ENCODE measurements at regions not wholly inside any gene's neighbourhood (a gene's known extent, or its start where the extent isn't known, plus 50 kb on each side); places are given as distances from the start of the nearest gene placed in this dataset.
A peak's percentile ranks its signal among the peaks of the same experiment; 100 is the strongest.
"Not testable (repeated sequence)": the region's sequence is repeated elsewhere in the genome, so short reads cannot be mapped to it uniquely, and the experiment has no call there.

- no peak for DNase-seq (ENCODE audit: low read depth)
Observed at GRCh38 chr5:10921160-10921559, 160.1 kb upstream of the DAP start.

DNA sequence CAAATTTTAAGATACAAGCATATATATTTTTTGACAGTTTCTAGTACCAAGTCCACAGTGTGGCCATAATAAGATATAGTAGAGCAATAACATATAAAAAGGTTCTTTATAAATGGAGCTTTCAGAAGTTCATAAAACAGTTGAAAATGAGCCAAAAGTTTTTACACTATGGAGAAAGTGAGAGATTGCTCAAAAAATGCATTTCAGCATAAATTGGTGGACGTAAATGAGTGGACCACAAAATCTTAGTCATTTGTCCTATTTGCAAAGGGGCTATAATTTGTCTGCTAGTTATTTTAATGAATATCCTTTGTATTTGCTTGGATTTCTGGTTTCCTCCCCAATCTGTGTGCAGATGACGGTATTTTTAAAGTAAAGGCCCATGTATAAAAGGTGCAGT lies 159.4 kb upstream of the DAP start:
- no peak for DNase-seq (ENCODE audit: low read depth)

DNA sequence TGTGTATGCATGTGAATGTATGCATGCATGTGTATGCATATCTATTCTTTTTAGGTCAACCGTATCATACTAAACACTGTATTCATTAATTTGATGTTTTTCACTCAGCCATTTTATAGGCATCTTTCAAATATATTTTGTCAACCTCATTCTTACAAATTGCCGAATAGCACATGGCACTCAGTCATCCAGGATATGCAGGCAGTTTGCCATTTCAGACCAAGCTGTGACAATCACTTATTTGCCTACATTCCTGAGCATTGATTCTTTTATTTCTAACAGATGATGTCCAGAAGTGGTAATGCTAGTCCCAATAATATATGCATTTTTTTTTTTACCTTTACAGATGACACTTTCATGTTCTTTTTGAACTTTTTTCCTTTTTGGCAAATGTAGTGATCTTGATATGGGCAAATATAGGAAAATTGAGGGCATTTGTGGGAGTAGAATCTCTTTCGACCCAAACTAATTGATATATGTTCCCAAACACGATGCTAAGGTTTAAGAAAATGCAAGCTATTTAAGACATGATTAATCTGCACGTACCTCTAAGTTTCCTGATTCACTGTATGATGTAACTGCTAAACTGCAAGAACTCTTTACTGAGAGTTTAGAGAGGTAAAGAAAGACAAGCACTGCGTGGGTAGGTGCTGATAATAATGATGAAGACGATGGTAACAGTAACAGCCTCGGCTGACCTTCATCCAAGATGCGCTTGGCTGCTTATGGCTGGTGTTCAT lies 153.9 kb upstream of the DAP start:
- DNase-seq (ENCODE audit: low read depth) = peak; percentile 74

GRCh38 chr5:10913841-10914240 lies 152.8 kb upstream of the DAP start:
- DNase-seq (ENCODE audit: low read depth) = peak; percentile 99

GRCh38 chr5:10913181-10913810 lies 152.3 kb upstream of the DAP start:
- DNase-seq (ENCODE audit: low read depth) = no peak

DNA sequence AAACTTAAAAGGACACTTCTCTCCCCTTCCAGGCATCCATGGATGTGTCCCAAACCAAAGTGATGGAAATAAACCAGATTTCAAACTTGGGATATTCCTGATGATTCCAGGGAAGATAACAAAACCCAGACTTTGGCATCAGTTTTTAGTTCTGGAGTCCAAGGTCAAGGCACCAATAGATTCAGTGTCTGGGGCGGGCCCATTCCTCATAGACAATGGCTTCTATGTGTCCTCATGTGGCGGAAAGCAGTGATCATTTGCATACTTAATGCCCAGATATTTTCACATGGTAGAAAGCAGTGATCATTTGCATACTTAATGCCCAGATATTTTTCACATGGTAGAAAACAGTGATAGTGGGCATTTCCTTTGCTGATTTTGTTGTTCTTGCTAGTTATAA lies 151.4 kb upstream of the DAP start:
- DNase-seq (ENCODE audit: low read depth) = no peak

DNA sequence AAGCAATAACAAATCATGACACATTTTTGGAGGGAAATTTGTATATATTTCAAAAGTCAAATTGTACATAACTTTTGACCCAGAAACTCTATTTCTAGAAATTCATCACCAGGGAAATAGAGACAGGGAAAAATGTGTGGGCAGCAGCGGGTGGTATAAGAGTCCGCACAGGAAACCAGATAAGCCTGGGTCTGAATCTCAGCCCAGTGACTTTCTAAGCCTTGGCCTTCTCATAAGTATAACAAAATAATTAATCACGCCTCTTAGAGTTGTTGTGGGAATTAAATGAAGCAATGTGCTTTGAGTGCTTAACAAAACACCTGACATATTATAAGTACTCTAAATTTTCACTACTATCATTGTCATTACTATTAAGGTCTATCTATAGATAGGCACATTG lies 149.2 kb upstream of the DAP start:
- no peak for DNase-seq (ENCODE audit: low read depth)

DNA sequence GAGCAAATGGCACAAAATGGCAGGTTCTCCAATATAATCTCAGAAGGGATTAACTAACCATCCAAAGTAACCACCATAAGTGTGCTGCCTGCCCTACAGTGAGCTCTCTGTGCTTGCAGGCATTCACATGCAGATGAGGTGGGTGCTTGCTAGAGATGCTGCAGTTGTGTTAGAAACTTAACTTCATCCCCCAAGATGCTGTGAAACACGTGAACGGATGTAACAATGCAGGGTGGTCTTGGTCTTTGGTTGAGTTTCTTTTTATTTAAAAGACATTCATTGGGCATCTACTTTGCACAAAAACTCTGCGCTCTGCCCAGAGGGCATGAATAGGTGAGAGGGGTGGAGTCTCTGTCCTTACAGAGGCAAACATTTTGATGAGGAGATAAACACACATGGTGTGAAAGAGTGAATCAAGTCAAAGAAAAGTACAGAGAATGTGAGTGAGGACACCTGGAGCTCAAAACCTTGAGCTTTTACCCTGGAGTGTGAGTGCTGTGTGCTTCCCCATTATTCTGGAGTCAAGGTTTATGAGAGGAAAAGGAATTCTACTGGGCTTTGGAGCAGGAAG lies 143.9 kb upstream of the DAP start:
- no peak for DNase-seq (ENCODE audit: low read depth)

- no peak for DNase-seq (ENCODE audit: low read depth)
Observed at GRCh38 chr5:10903786-10904560, 142.9 kb upstream of the DAP start.

GRCh38 chr5:10902145-10902544 lies 141.1 kb upstream of the DAP start:
- DNase-seq (ENCODE audit: low read depth) = peak; percentile 59

GRCh38 chr5:10898514-10898913 lies 137.5 kb upstream of the DAP start:
- no peak for DNase-seq (ENCODE audit: low read depth)

DNA sequence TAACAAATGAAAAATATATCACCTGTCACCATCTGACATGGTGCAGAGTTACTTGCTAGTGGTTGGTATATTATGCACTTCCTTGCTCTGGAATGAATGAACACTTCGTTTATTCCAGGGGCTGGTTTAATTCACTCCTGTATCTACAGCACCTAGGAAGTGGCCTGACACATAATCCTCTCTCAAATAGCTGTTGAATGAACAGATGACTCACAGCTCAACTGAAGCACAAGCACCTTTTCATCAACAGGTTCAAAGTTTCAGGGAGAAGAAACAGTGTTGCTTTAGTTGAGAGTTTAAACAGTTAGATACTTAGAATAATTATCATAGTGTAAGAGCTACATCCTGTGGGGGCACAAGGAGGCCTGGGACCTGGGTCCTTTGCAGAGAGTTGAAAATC lies 135.0 kb upstream of the DAP start:
- DNase-seq (ENCODE audit: low read depth) = no peak

- DNase-seq (ENCODE audit: low read depth) = no peak
Observed at GRCh38 chr5:10894445-10895054, 133.5 kb upstream of the DAP start.

DNA sequence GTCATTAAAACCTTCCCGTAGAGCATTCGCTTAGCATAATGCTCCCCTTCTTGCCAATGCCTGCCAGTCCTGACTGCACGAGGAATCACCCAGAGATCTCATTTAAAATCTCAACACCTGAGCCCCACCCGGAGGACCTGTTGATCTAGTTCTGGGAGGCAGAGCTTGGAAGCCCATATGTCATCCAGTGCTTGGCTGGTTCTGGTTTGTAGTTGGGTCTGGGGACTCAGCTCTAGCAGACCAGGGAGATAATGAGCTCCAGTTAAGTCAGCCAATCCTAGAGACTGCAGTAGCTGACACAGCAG lies 131.8 kb upstream of the DAP start:
- no peak for DNase-seq (ENCODE audit: low read depth)

GRCh38 chr5:10892147-10892910 lies 131.3 kb upstream of the DAP start:
- DNase-seq (ENCODE audit: low read depth) = no peak

GRCh38 chr5:10891193-10891592 lies 130.2 kb upstream of the DAP start:
- DNase-seq (ENCODE audit: low read depth) = no peak

- no peak for DNase-seq (ENCODE audit: low read depth)
Observed at GRCh38 chr5:10886497-10886896, 125.5 kb upstream of the DAP start.

DNA sequence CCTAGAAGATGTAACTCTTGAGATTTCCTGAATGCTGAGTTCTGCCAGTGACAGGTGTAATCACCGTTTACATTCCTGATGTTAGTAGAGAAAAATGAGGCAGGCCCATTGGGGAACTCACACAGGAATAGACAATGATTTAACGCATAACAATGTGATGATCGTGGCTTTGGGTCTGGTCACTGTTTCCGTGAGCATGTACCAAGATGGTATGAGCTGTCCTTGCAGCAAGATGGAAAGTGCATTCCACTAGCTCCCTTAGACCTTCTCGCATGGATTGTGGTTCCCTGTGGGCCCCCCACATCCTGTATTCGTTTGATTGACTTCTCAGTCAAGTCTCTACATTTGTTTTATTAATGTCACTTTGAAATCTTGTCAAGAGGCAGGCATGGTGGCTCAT lies 124.0 kb upstream of the DAP start:
- DNase-seq (ENCODE audit: low read depth) = peak; percentile 95

GRCh38 chr5:10883945-10884344 lies 122.9 kb upstream of the DAP start:
- not testable (repeated sequence) for DNase-seq (ENCODE audit: low read depth)

- no peak for DNase-seq (ENCODE audit: low read depth)
Observed at GRCh38 chr5:10880934-10881333, 119.9 kb upstream of the DAP start.

- not testable (repeated sequence) for DNase-seq (ENCODE audit: low read depth)
Observed at GRCh38 chr5:10876996-10877395, 116.0 kb upstream of the DAP start.

All from HS-5 (cell line).